Testis (tissue), 2 donors: ENCODE measurements at regions not wholly inside any gene's neighbourhood (a gene's known extent, or its start where the extent isn't known, plus 50 kb on each side); places are given as distances from the start of the nearest gene placed in this dataset.

Experiments
- CTCF ChIP-seq, 3 experiments: fragments of 450-650 bp in 2 of 3; fragments of 200-600 bp in 1 of 3; sonication (generic) in 1 of 3; IDR thresholded peaks; one replicate each; pipeline ENCODE4 v1.5.1; 2016 to 2019; ENCODE audit warnings: antibody characterized with exemption in 3 of 3, mild to moderate bottlenecking in 2 of 3, moderate library complexity in 1 of 3
- POLR2A ChIP-seq: fragments of 450-650 bp; IDR thresholded peaks from one replicate; pipeline ENCODE4 v1.6.1; 2017; ENCODE audit warnings: antibody characterized with exemption, mild to moderate bottlenecking, moderate library complexity

DNA sequence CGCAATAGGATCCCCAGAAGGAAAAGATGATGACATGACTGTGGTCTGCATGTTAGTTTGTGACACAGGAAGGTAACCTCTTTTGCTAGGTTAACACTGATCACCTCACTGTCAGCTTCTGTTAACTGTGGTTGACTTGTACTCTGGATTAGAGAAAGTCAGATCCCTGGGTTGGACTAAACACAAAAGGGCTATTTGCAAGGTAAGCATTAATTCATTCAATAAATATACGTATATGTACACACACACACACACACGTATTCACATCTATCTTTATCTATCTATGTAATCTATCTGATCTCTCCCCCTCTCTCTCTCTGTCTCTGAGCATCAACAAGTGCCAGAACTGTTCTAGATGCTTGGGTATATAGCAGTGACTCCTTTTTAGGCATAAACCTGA is 136.1 kb upstream of the SNX19 start:
- TF ChIP-seq CTCF (IDR thresholded peaks at IDR 0.05) (no peak), POLR2A (no peak)
